ENCODE measurements at regions not wholly inside any gene's neighbourhood (a gene's known extent, or its start where the extent isn't known, plus 50 kb on each side); places are given as distances from the start of the nearest gene placed in this dataset.

GRCh38 chrY:17053041-17053440, 827.0 kb downstream of the CDY2B start:
- TF ChIP-seq CTCF (IDR thresholded peaks at IDR 0.05) (no peak), POLR2A (IDR thresholded peaks at IDR 0.05) (no peak)
